ENCODE measurements at regions not wholly inside any gene's neighbourhood (a gene's known extent, or its start where the extent isn't known, plus 50 kb on each side); places are given as distances from the start of the nearest gene placed in this dataset.

GRCh38 chr6:135603249-135603648 is 105.7 kb upstream of the AHI1 start:
- H3K4me3 ChIP-seq (replicated peaks; ENCODE audit: insufficient read depth, low read length): no peak overlapping the region
- H3K27ac ChIP-seq (replicated peaks): no peak overlapping the region
- H3K27me3 ChIP-seq (ENCODE audit: insufficient read depth, poor library complexity, severe bottlenecking): no peaks in the 10 kb centered on the region
- TF ChIP-seq, protein P1, sequence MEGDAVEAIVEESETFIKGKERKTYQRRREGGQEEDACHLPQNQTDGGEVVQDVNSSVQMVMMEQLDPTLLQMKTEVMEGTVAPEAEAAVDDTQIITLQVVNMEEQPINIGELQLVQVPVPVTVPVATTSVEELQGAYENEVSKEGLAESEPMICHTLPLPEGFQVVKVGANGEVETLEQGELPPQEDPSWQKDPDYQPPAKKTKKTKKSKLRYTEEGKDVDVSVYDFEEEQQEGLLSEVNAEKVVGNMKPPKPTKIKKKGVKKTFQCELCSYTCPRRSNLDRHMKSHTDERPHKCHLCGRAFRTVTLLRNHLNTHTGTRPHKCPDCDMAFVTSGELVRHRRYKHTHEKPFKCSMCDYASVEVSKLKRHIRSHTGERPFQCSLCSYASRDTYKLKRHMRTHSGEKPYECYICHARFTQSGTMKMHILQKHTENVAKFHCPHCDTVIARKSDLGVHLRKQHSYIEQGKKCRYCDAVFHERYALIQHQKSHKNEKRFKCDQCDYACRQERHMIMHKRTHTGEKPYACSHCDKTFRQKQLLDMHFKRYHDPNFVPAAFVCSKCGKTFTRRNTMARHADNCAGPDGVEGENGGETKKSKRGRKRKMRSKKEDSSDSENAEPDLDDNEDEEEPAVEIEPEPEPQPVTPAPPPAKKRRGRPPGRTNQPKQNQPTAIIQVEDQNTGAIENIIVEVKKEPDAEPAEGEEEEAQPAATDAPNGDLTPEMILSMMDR (IDR thresholded peaks at IDR 0.05; ENCODE audit: insufficient read depth, low read length): no peak
- no peak for TF ChIP-seq GABPA (IDR thresholded peaks at IDR 0.05; ENCODE audit: low read depth)
- TF ChIP-seq POLR2AphosphoS5 (IDR thresholded peaks at IDR 0.05; ENCODE audit: low read depth): no peak
- no peak for TF ChIP-seq SPI1 (IDR thresholded peaks at IDR 0.05; ENCODE audit: borderline replicate concordance, low read depth)
- TF ChIP-seq REST (IDR thresholded peaks at IDR 0.05; ENCODE audit: insufficient replicate concordance, low read depth): no peak
- DNase-seq (ENCODE audit: low read depth in 1 of 2, low spot score in 1 of 2): no peak

GRCh38 chr6:135604035-135604860 is 106.7 kb upstream of the AHI1 start:
- no peaks in the 10 kb centered on the region for H3K27me3 ChIP-seq (ENCODE audit: insufficient read depth, poor library complexity, severe bottlenecking)
- no peak overlapping the region for H3K4me3 ChIP-seq (replicated peaks; ENCODE audit: insufficient read depth, low read length)
- no peak for DNase-seq (ENCODE audit: low read depth in 1 of 2, low spot score in 1 of 2)
- TF ChIP-seq SPI1 (IDR thresholded peaks at IDR 0.05; ENCODE audit: borderline replicate concordance, low read depth): no peak
- no peak for TF ChIP-seq POLR2AphosphoS5 (IDR thresholded peaks at IDR 0.05; ENCODE audit: low read depth)
- TF ChIP-seq, protein P1 (IDR thresholded peaks at IDR 0.05; ENCODE audit: insufficient read depth, low read length): no peak
- TF ChIP-seq GABPA (IDR thresholded peaks at IDR 0.05; ENCODE audit: low read depth): no peak
- TF ChIP-seq REST (IDR thresholded peaks at IDR 0.05; ENCODE audit: insufficient replicate concordance, low read depth): no peak
- no peak overlapping the region for H3K27ac ChIP-seq (replicated peaks)

- DNase-seq (ENCODE audit: low read depth in 1 of 2, low spot score in 1 of 2): no peak
- TF ChIP-seq GABPA (IDR thresholded peaks at IDR 0.05; ENCODE audit: low read depth) (no peak), REST (IDR thresholded peaks at IDR 0.05; ENCODE audit: insufficient replicate concordance, low read depth) (no peak)
- Histone ChIP-seq H3K27ac (replicated peaks) (no peak overlapping the region), H3K4me3 (replicated peaks; ENCODE audit: insufficient read depth, low read length) (no peak overlapping the region), H3K27me3 (ENCODE audit: insufficient read depth, poor library complexity, severe bottlenecking) (no peaks in the 10 kb centered on the region)
Measured at GRCh38 chr6:135605278-135605790, 107.8 kb upstream of the AHI1 start.
